ENCODE measurements at regions not wholly inside any gene's neighbourhood (a gene's known extent, or its start where the extent isn't known, plus 50 kb on each side); places are given as distances from the start of the nearest gene placed in this dataset.

DNA sequence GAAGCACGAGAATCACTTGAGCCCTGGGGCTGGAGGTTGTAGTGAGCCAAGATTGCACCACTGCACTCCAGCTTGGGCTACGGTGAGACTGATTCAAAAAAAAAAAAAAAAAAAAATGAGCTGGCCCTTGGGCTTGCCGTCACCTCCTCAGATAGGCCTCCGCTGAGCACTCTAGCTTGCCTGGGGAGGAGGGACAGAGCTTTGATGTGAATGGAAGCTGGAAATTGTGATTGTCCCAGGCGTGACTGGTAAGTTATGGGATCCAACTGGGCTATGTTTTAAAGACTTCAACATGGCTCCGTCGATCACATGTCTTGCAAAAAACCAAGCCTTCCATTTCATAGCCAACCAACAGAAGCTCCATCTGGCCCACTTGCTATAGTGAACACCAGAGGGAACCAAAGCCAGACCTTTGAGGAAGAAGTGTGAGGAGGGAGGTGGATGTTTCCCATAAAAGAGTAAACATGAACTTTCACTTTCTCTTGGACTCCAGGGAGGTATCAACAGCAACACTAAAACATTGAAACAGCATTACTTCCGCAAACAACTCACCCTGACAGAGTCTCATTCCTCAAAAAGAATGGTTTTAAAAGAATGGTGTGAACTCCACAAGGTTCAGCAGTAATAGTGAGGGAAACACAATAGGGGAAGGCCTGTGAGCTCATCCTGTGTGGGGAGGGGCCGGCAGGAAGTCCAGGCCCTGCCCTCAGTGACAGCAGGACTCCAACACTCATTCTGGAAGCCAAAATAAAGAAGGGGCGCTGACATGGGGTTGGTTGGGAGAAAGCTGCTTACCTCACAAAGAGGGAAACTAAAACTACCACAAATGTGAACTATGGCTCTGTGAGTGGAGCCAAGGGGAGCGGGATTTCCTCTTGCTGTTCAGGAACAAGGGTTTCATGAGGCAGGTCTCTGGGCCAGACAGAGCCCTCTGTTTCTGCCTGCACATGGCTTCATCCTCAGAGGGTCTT, 59.2 kb upstream of the IL12A start:
- Histone ChIP-seq H4K20me1 (ENCODE audit: insufficient read depth, low read length) (no peaks in the 10 kb centered on the region), H3K4me2 (ENCODE audit: low read length) (no peak overlapping the region), H3K9me3 (ENCODE audit: low read length) (no peaks in the 10 kb centered on the region), H3K79me2 (ENCODE audit: insufficient read depth, low read depth, low read length) (no peaks in the 10 kb centered on the region), H3K9me2 (ENCODE audit: insufficient read depth, low read length) (no peaks in the 10 kb centered on the region), H3K4me3 (ENCODE audit: low read depth, low read length, poor library complexity, severe bottlenecking) (no peak overlapping the region), H2AFZ (ENCODE audit: low read length) (no peak overlapping the region), H3K4me1 (ENCODE audit: insufficient read depth, low read length, poor library complexity, severe bottlenecking) (no peaks in the 10 kb centered on the region), H3K36me3 (ENCODE audit: insufficient read depth, low read length) (no peaks in the 10 kb centered on the region), H3K27ac (ENCODE audit: low read depth, low read length, poor library complexity, severe bottlenecking) (no peak overlapping the region)
- no peak for DNase-seq (ENCODE audit: low spot score)
- ChIA-PET POLR2A (interaction anchor here (0.5 to 0.9 kb wide), 5 partner anchors 20 to 917 kb away, joined by 3 to 5 read pairs (median 3); no protein-coding TSS in a partner anchor), CTCF (ENCODE audit: unreplicated experiment) (no interaction called here)
- no TSS peak for BruUV-seq (replicated peaks)
- intact Hi-C loops (cut with micrococcal nuclease; ENCODE audit: unreplicated experiment): no loop called here
- TF ChIP-seq, protein P1, sequence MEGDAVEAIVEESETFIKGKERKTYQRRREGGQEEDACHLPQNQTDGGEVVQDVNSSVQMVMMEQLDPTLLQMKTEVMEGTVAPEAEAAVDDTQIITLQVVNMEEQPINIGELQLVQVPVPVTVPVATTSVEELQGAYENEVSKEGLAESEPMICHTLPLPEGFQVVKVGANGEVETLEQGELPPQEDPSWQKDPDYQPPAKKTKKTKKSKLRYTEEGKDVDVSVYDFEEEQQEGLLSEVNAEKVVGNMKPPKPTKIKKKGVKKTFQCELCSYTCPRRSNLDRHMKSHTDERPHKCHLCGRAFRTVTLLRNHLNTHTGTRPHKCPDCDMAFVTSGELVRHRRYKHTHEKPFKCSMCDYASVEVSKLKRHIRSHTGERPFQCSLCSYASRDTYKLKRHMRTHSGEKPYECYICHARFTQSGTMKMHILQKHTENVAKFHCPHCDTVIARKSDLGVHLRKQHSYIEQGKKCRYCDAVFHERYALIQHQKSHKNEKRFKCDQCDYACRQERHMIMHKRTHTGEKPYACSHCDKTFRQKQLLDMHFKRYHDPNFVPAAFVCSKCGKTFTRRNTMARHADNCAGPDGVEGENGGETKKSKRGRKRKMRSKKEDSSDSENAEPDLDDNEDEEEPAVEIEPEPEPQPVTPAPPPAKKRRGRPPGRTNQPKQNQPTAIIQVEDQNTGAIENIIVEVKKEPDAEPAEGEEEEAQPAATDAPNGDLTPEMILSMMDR (conservative IDR thresholded peaks at IDR 0.05; ENCODE audit: low read length): no peak
- TF ChIP-seq EZH2phosphoT487 (IDR thresholded peaks at IDR 0.05; ENCODE audit: borderline replicate concordance, low read depth, low read length): no peak

DNA sequence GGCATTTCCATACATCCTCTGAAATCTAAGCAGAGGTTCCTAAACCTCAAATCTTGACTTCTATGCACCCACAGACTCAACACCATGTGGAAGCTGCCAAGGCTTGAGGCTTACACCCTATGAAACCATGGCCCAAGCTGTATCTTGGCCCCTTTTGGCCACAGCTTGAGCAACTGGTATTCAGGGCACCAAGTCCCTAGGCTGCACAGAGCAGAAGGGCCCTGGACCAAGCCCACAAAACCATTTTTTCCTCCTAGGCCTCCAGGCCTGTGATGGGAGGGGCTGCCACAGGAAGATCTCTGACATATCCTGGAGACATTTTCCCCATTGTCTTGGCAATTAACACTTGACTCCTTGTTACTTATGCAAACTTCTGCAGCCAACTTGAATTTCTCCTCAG, 54.4 kb upstream of the IL12A start:
- intact Hi-C loops (cut with micrococcal nuclease; ENCODE audit: unreplicated experiment): no loop called here
- CTCF ChIA-PET (ENCODE audit: unreplicated experiment): no interaction called here

More for the DNA sequence above, 54.4 kb upstream of the IL12A start:
- POLR2A ChIA-PET: no interaction called here
- no peaks in the 10 kb centered on the region for H3K4me1 ChIP-seq (ENCODE audit: insufficient read depth, low read length, poor library complexity, severe bottlenecking)
- no TSS peak for BruUV-seq (replicated peaks)
- H3K4me2 ChIP-seq (ENCODE audit: low read length): no peak overlapping the region
- DNase-seq (ENCODE audit: low spot score): no peak
- H3K4me3 ChIP-seq (ENCODE audit: low read depth, low read length, poor library complexity, severe bottlenecking): no peak overlapping the region
- H3K27ac ChIP-seq (ENCODE audit: low read depth, low read length, poor library complexity, severe bottlenecking): no peak overlapping the region
- H4K20me1 ChIP-seq (ENCODE audit: insufficient read depth, low read length): no peaks in the 10 kb centered on the region
- no peak overlapping the region for H2AFZ ChIP-seq (ENCODE audit: low read length)
- H3K9me3 ChIP-seq (ENCODE audit: low read length): no peaks in the 10 kb centered on the region
- H3K36me3 ChIP-seq (ENCODE audit: insufficient read depth, low read length): no peaks in the 10 kb centered on the region
- no peaks in the 10 kb centered on the region for H3K9me2 ChIP-seq (ENCODE audit: insufficient read depth, low read length)
- H3K79me2 ChIP-seq (ENCODE audit: insufficient read depth, low read depth, low read length): no peaks in the 10 kb centered on the region
- TF ChIP-seq, protein P1 (conservative IDR thresholded peaks at IDR 0.05; ENCODE audit: low read length): no peak
- TF ChIP-seq EZH2phosphoT487 (IDR thresholded peaks at IDR 0.05; ENCODE audit: borderline replicate concordance, low read depth, low read length): no peak

Measured in OCI-LY7 (cell line).